Hepatocyte (in vitro differentiated cells): ENCODE measurements at regions not wholly inside any gene's neighbourhood (a gene's known extent, or its start where the extent isn't known, plus 50 kb on each side); places are given as distances from the start of the nearest gene placed in this dataset.

Source experiments
- CTCF ChIP-seq: fragments of 200-600 bp; sonication (generic); IDR thresholded peaks from 2 replicates; pipeline ENCODE4 v1.5.1; 2016; ENCODE audit warnings: antibody characterized with exemption, mild to moderate bottlenecking; ENCODE audit not compliant: poor library complexity
- EZH2 ChIP-seq: fragments of 200-600 bp; sonication (generic); IDR thresholded peaks from 2 replicates; pipeline ENCODE4 v1.6.1; 2016; ENCODE audit warnings: antibody characterized with exemption, mild to moderate bottlenecking, borderline replicate concordance
- EZH2phosphoT487 ChIP-seq: fragments of 200-600 bp; sonication (generic); IDR thresholded peaks from one replicate; pipeline ENCODE4 v1.6.1; 2018; ENCODE audit warnings: antibody characterized with exemption, mild to moderate bottlenecking, low read depth, moderate library complexity; ENCODE audit not compliant: unreplicated experiment, severe bottlenecking

- TF ChIP-seq CTCF (no peak), EZH2 (no peak), EZH2phosphoT487 (no peak)
Observed at GRCh38 chr5:4294878-4295277, 699.2 kb downstream of the IRX1 start.
